ENCODE measurements at regions not wholly inside any gene's neighbourhood (a gene's known extent, or its start where the extent isn't known, plus 50 kb on each side); places are given as distances from the start of the nearest gene placed in this dataset.
A peak's percentile ranks its signal among the peaks of the same experiment; 100 is the strongest.

- TF ChIP-seq ZNF687 (IDR thresholded peaks at IDR 0.05) (peak; percentile 77), ZNF592 (IDR thresholded peaks at IDR 0.05) (peak; percentile 74; the same call in 1 of the 2 replicates), ZNF384 (IDR thresholded peaks at IDR 0.05; ENCODE audit: borderline replicate concordance, low read depth, low read length) (no peak), SP1 (IDR thresholded peaks at IDR 0.05; ENCODE audit: low read depth, low read length) (no peak), CBX3 (IDR thresholded peaks at IDR 0.05; ENCODE audit: borderline replicate concordance, low read depth) (no peak), ZNF24 (IDR thresholded peaks at IDR 0.05) (0 out of 2 replicates have a peak, but pooled peaks have one; percentile 26)
These were observed 54.1 kb upstream of the TIPARP start (continued) for GRCh38 chr3:156620260-156620659.

All from GM12878 (cell line).